ENCODE measurements at regions not wholly inside any gene's neighbourhood (a gene's known extent, or its start where the extent isn't known, plus 50 kb on each side); places are given as distances from the start of the nearest gene placed in this dataset.

GRCh38 chr13:105047676-105048295 is 1487.7 kb downstream of the EFNB2 start:
- ATAC-seq = no peak
- H3K4me1 ChIP-seq = no peaks in the 10 kb centered on the region
- no peak overlapping the region for H3K27ac ChIP-seq
- H3K9me3 ChIP-seq = no peaks in the 10 kb centered on the region
- WGBS, 2 donors (ENCODE audit: low coverage in 1 of 2) = 81% methylated on average over 2 of the region's 3 CpGs; no CpG with 5 or more reads in 1 of the 2 donors
- no peaks in the 10 kb centered on the region for H3K27me3 ChIP-seq
- H3K4me3 ChIP-seq = no peak overlapping the region
- TF ChIP-seq, protein P1, sequence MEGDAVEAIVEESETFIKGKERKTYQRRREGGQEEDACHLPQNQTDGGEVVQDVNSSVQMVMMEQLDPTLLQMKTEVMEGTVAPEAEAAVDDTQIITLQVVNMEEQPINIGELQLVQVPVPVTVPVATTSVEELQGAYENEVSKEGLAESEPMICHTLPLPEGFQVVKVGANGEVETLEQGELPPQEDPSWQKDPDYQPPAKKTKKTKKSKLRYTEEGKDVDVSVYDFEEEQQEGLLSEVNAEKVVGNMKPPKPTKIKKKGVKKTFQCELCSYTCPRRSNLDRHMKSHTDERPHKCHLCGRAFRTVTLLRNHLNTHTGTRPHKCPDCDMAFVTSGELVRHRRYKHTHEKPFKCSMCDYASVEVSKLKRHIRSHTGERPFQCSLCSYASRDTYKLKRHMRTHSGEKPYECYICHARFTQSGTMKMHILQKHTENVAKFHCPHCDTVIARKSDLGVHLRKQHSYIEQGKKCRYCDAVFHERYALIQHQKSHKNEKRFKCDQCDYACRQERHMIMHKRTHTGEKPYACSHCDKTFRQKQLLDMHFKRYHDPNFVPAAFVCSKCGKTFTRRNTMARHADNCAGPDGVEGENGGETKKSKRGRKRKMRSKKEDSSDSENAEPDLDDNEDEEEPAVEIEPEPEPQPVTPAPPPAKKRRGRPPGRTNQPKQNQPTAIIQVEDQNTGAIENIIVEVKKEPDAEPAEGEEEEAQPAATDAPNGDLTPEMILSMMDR (IDR thresholded peaks at IDR 0.05) = no peak
- TF ChIP-seq EP300 (IDR thresholded peaks at IDR 0.05) = no peak
- no peak for TF ChIP-seq POLR2A (IDR thresholded peaks at IDR 0.05)
- no peak for TF ChIP-seq POLR2AphosphoS5 (IDR thresholded peaks at IDR 0.05)
- no peaks in the 10 kb centered on the region for H3K36me3 ChIP-seq

DNA sequence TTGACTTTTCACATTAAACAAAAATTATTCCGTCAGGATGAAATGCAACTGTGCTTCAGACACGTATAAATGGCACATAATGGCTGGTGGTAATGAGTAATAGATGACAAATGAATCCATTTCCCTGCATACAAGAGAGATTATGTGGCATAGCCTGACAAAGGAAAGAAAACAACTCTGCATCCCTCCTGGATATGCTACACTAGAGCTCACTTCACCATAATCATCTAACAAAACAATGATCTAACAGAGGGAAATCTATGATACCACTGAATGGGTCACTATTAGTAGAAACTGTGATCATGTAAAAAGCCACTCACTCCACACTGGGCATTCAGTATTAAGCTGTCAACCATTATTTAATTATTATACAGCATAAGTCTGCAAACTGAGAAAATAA is 1498.4 kb downstream of the EFNB2 start:
- no peak for ATAC-seq

DNA sequence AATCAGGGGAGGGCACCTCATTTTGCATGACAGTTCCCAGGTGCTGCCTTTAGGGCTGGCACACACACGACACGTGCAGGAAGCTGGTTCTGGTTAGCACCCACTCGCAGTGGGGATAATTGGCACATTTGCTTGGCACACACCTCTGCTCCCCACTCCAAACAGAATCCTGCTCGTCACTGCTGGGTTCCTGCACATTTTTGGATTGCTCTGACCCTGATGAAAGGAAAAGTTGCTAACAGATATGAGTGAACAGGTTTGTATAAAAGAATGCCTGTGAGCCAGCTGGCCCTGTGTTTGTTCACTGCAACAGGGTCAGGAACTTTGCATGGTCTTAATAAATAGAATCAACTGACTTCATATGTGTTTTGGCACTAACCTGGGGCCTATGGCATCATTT is 1500.4 kb downstream of the EFNB2 start:
- TF ChIP-seq, protein P1 (IDR thresholded peaks at IDR 0.05) = no peak
- TF ChIP-seq POLR2AphosphoS5 (IDR thresholded peaks at IDR 0.05) (no peak), EP300 (IDR thresholded peaks at IDR 0.05) (no peak), POLR2A (IDR thresholded peaks at IDR 0.05) (no peak)
- no peaks in the 10 kb centered on the region for H3K36me3 ChIP-seq
- H3K4me1 ChIP-seq = no peaks in the 10 kb centered on the region
- H3K4me3 ChIP-seq = no peak overlapping the region
- H3K27ac ChIP-seq = no peak overlapping the region
- ATAC-seq = no peak
- no peaks in the 10 kb centered on the region for H3K9me3 ChIP-seq
- H3K27me3 ChIP-seq = no peaks in the 10 kb centered on the region
- 58% methylated on average over 3 of the region's 4 CpGs; no CpG with 5 or more reads in 1 of the 2 donors for WGBS, 2 donors (ENCODE audit: low coverage in 1 of 2)

More for the DNA sequence above, 1498.4 kb downstream of the EFNB2 start:
- no peaks in the 10 kb centered on the region for H3K27me3 ChIP-seq
- TF ChIP-seq POLR2A (IDR thresholded peaks at IDR 0.05) (no peak), POLR2AphosphoS5 (IDR thresholded peaks at IDR 0.05) (no peak), EP300 (IDR thresholded peaks at IDR 0.05) (no peak)
- TF ChIP-seq, protein P1 (IDR thresholded peaks at IDR 0.05) = no peak
- H3K4me1 ChIP-seq = no peaks in the 10 kb centered on the region
- WGBS, 2 donors (ENCODE audit: low coverage in 1 of 2) = 80 to 85% methylated on average over 2 of the region's 2 CpGs
- no peaks in the 10 kb centered on the region for H3K9me3 ChIP-seq
- no peak overlapping the region for H3K4me3 ChIP-seq
- H3K36me3 ChIP-seq = no peaks in the 10 kb centered on the region
- H3K27ac ChIP-seq = no peak overlapping the region

- Histone ChIP-seq H3K27me3 (no peaks in the 10 kb centered on the region), H3K36me3 (no peaks in the 10 kb centered on the region), H3K27ac (no peak overlapping the region), H3K4me3 (no peak overlapping the region), H3K4me1 (no peaks in the 10 kb centered on the region), H3K9me3 (no peaks in the 10 kb centered on the region)
- WGBS, 2 donors (ENCODE audit: low coverage in 1 of 2) = 60 to 80% methylated on average over 1 of the region's 2 CpGs
- no peak for ATAC-seq
- TF ChIP-seq EP300 (IDR thresholded peaks at IDR 0.05) (no peak), POLR2AphosphoS5 (IDR thresholded peaks at IDR 0.05) (no peak), POLR2A (IDR thresholded peaks at IDR 0.05) (no peak)
- TF ChIP-seq, protein P1 (IDR thresholded peaks at IDR 0.05) = no peak
Observed at GRCh38 chr13:105033999-105034398, 1501.5 kb downstream of the EFNB2 start.

GRCh38 chr13:105031306-105031705 is 1504.2 kb downstream of the EFNB2 start:
- no peak overlapping the region for H3K4me3 ChIP-seq
- H3K9me3 ChIP-seq = no peaks in the 10 kb centered on the region
- WGBS, 2 donors (ENCODE audit: low coverage in 1 of 2) = 90 to 93% methylated on average over 5 of the region's 5 CpGs
- no peak for ATAC-seq
- no peaks in the 10 kb centered on the region for H3K36me3 ChIP-seq
- no peak overlapping the region for H3K27ac ChIP-seq
- no peaks in the 10 kb centered on the region for H3K27me3 ChIP-seq
- TF ChIP-seq EP300 (IDR thresholded peaks at IDR 0.05) = no peak
- no peak for TF ChIP-seq POLR2AphosphoS5 (IDR thresholded peaks at IDR 0.05)
- TF ChIP-seq POLR2A (IDR thresholded peaks at IDR 0.05) = no peak
- TF ChIP-seq, protein P1 (IDR thresholded peaks at IDR 0.05) = no peak
- no peaks in the 10 kb centered on the region for H3K4me1 ChIP-seq

Data from gastroesophageal sphincter (tissue), 4 donors.